GM12878 (cell line): ENCODE measurements at regions not wholly inside any gene's neighbourhood (a gene's known extent, or its start where the extent isn't known, plus 50 kb on each side); places are given as distances from the start of the nearest gene placed in this dataset.

ENCODE experiments used
- ATAC-seq: fragments of 200-7000 bp; cut with Tn5 transposase; 3 replicates; pipeline ENCODE4 v1.9.1; 2020; ENCODE audit warnings: mild to moderate bottlenecking, moderate library complexity
- BruUV-seq: library from RNA; stranded (reverse); fragments of 400-500 nt; replicated peaks from 2 replicates; lab custom pipeline; 2021; lab: Mats Ljungman, UMichigan
- CTCF ChIA-PET: fragments of 300-600 bp; sonication (Branson Sonifier 250); formaldehyde crosslinking; extraction: SDS; loops from one replicate; lab custom pipeline; 2021; ENCODE audit warnings: inconsistent platforms; lab: Yijun Ruan, JAX
- POLR2A ChIA-PET: fragments of 350-600 bp; formaldehyde crosslinking; extraction: SDS; loops from one replicate; lab custom pipeline; 2021; ENCODE audit warnings: inconsistent platforms; lab: Charles Lee
- RAD21 ChIA-PET: fragments of 300-600 bp; sonication (Branson Sonifier 250); formaldehyde crosslinking; loops from one replicate; lab custom pipeline; 2023; ENCODE audit warnings: antibody characterized with exemption; ENCODE audit not compliant: unreplicated experiment; lab: Charles Lee
- SMC1A ChIA-PET: fragments of 300-600 bp; sonication (Branson Sonifier 250); formaldehyde crosslinking; loops from one replicate; lab custom pipeline; 2023; ENCODE audit not compliant: unreplicated experiment, uncharacterized antibody; lab: Charles Lee
- DNase-seq: peaks from one replicate; pipeline ENCODE4 v3.0.0-alpha.2; 2011; ENCODE audit warnings: low read depth, low spot score
- FAIRE-seq: peaks from 3 replicates; lab custom pipeline; 2011; peaks lifted over from hg19 to GRCh38; lab: Jason Lieb, UNC
- H2AFZ ChIP-seq: 2 replicates; pipeline ENCODE4 v1.6.0; 2011; ENCODE audit warnings: low read depth, low read length, control low read depth; ENCODE audit not compliant: control insufficient read depth
- H3K27ac ChIP-seq: 2 replicates; pipeline ENCODE4 v1.5.1; 2011; ENCODE audit warnings: control low read depth; ENCODE audit not compliant: control insufficient read depth, insufficient read depth
- H3K27me3 ChIP-seq, 2 experiments: replicated peaks in 1 of 2; 2 replicates each; pipeline versions ENCODE4 v1.6.0 to v1.6.1; 2011; ENCODE audit warnings: low read length in 1 of 2; ENCODE audit not compliant: control insufficient read depth in 2 of 2, insufficient read depth in 2 of 2
- H3K36me3 ChIP-seq, 2 experiments: 2 replicates each; pipeline ENCODE4 v1.5.1; 2011; ENCODE audit warnings: low read length in 1 of 2; ENCODE audit not compliant: control insufficient read depth in 2 of 2, insufficient read depth in 2 of 2
- H3K4me1 ChIP-seq: 2 replicates; pipeline ENCODE4 v1.6.1; 2011; ENCODE audit warnings: mild to moderate bottlenecking, low read length, moderate library complexity, mixed read lengths; ENCODE audit not compliant: control insufficient read depth, insufficient read depth
- H3K4me2 ChIP-seq: 2 replicates; pipeline ENCODE4 v1.6.0; 2011; ENCODE audit warnings: control low read depth; ENCODE audit not compliant: control insufficient read depth, insufficient read depth
- H3K4me3 ChIP-seq: fragments of 200-600 bp; sonication (generic); 2 replicates; pipeline ENCODE4 v1.5.1; 2016
- H3K79me2 ChIP-seq: 2 replicates; pipeline ENCODE4 v1.6.0; 2011; ENCODE audit warnings: low read length; ENCODE audit not compliant: control insufficient read depth, insufficient read depth
- H3K9ac ChIP-seq: 2 replicates; pipeline ENCODE4 v1.8.0; 2011; ENCODE audit warnings: low read length, control low read depth, mixed read lengths; ENCODE audit not compliant: control insufficient read depth, insufficient read depth
- H3K9me3 ChIP-seq: replicated peaks from 3 replicates; pipeline ENCODE4 v1.5.1; 2011; ENCODE audit warnings: mild to moderate bottlenecking, low read length; ENCODE audit not compliant: control insufficient read depth, insufficient read depth
- H4K20me1 ChIP-seq: 2 replicates; pipeline ENCODE4 v1.6.0; 2011; ENCODE audit not compliant: control insufficient read depth, insufficient read depth
- CBX3 ChIP-seq: fragments of 200-600 bp; sonication (generic); IDR thresholded peaks from 2 replicates; pipeline ENCODE4 v1.6.1; 2016; ENCODE audit warnings: low read depth, borderline replicate concordance
- E2F4 ChIP-seq: IDR thresholded peaks from 2 replicates; pipeline ENCODE4 v1.6.1; 2012; ENCODE audit warnings: low read depth, low read length, improper control_type of control experiment
- ESRRA ChIP-seq: IDR thresholded peaks from 2 replicates; pipeline ENCODE4 v1.6.1; 2012; ENCODE audit warnings: mild to moderate bottlenecking, low read length, improper control_type of control experiment
- IRF4 ChIP-seq: IDR thresholded peaks from 2 replicates; pipeline ENCODE4 v1.6.1; 2011; ENCODE audit warnings: low read depth, low read length
- KAT2A ChIP-seq: conservative IDR thresholded peaks from 2 replicates; pipeline ENCODE4 v1.6.1; 2011; ENCODE audit warnings: low read depth, low read length; ENCODE audit not compliant: control insufficient read depth
- NBN ChIP-seq: fragments of 450-650 bp; IDR thresholded peaks from 2 replicates; pipeline ENCODE4 v1.6.1; 2016
- RFX5 ChIP-seq: IDR thresholded peaks from 2 replicates; pipeline ENCODE4 v1.6.1; 2011; ENCODE audit warnings: low read depth, low read length, improper control_type of control experiment
- SPI1 ChIP-seq: IDR thresholded peaks from 2 replicates; pipeline ENCODE4 v1.6.1; 2011; ENCODE audit warnings: low read depth, mild to moderate bottlenecking, low read length, moderate library complexity, borderline replicate concordance; ENCODE audit not compliant: insufficient read depth
- SRF ChIP-seq, 2 experiments: IDR thresholded peaks; 2 replicates each; pipeline ENCODE4 v1.6.1; 2011; ENCODE audit warnings: low read depth in 2 of 2, low read length in 2 of 2, mild to moderate bottlenecking in 1 of 2, moderate library complexity in 1 of 2
- WRNIP1 ChIP-seq: IDR thresholded peaks from 2 replicates; pipeline ENCODE4 v1.6.1; 2011; ENCODE audit warnings: low read depth, low read length, improper control_type of control experiment, borderline replicate concordance
- WGBS: methylation state at CpG from one replicate; pipeline ENCODE4 v1.1.6; 2016; ENCODE audit warnings: low lambda C conversion rate; ENCODE audit not compliant: insufficient replicate concordance, insufficient coverage; ENCODE audit errors: missing lambda C conversion rate; 5-methylcytosine and 5-hydroxymethylcytosine counted together
- in situ Hi-C: fragments of 300-500 bp; cut with MboI; formaldehyde crosslinking; loops from 9 replicates; pipeline ENCODE4 v1.14.3; 2018; ENCODE audit warnings: mixed read lengths
- intact Hi-C: fragments of 100-400 bp; cut with micrococcal nuclease; formaldehyde crosslinking; loops from one replicate; pipeline ENCODE4 v1.14.2; 2022; ENCODE audit not compliant: unreplicated experiment
- TF ChIP-seq, protein P1 (sequence below): IDR thresholded peaks from 2 replicates; pipeline ENCODE4 v1.6.1; 2011; ENCODE audit warnings: borderline replicate concordance, low read depth, mild to moderate bottlenecking, moderate library complexity, low read length; ENCODE audit not compliant: insufficient read depth, poor library complexity, severe bottlenecking
- TF ChIP-seq, protein P2 (sequence below): fragments of 150-350 bp; IDR thresholded peaks from 2 replicates; pipeline ENCODE4 v1.6.1; 2014; ENCODE audit warnings: mild to moderate bottlenecking, low read depth, low read length

- H3K4me1 ChIP-seq: no peaks in the 10 kb centered on the region
- H4K20me1 ChIP-seq: no peaks in the 10 kb centered on the region
- ATAC-seq: no peak
- no peak overlapping the region for H3K4me2 ChIP-seq
- no peaks in the 10 kb centered on the region for H3K36me3 ChIP-seq
- H3K27ac ChIP-seq: no peak overlapping the region
- no peak for FAIRE-seq
- no peak overlapping the region for H2AFZ ChIP-seq
- ChIA-PET SMC1A (no interaction called here), POLR2A (no interaction called here), CTCF (no interaction called here), RAD21 (no interaction called here)
- no peaks in the 10 kb centered on the region for H3K9me3 ChIP-seq
- BruUV-seq: no TSS peak
- H3K79me2 ChIP-seq: no peaks in the 10 kb centered on the region
- 5% methylated on average over 1 of the region's 1 CpG for WGBS
- no peaks in the 10 kb centered on the region for H3K27me3 ChIP-seq
- H3K9ac ChIP-seq: no peak overlapping the region
- DNase-seq: no peak
- in situ Hi-C loops (no loop called here), intact Hi-C loops (no loop called here)
- no peak overlapping the region for H3K4me3 ChIP-seq
- TF ChIP-seq ESRRA: no peak
- TF ChIP-seq SRF (IDR thresholded peaks at IDR 0.05; ENCODE audit: low read depth in 2 of 2, low read length in 2 of 2): no peak
- no peak for TF ChIP-seq SPI1
- no peak for TF ChIP-seq IRF4
- no peak for TF ChIP-seq CBX3
- TF ChIP-seq, protein P1, sequence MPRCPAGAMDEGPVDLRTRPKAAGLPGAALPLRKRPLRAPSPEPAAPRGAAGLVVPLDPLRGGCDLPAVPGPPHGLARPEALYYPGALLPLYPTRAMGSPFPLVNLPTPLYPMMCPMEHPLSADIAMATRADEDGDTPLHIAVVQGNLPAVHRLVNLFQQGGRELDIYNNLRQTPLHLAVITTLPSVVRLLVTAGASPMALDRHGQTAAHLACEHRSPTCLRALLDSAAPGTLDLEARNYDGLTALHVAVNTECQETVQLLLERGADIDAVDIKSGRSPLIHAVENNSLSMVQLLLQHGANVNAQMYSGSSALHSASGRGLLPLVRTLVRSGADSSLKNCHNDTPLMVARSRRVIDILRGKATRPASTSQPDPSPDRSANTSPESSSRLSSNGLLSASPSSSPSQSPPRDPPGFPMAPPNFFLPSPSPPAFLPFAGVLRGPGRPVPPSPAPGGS: no peak
- TF ChIP-seq NBN: no peak
- no peak for TF ChIP-seq RFX5
- TF ChIP-seq, protein P2, sequence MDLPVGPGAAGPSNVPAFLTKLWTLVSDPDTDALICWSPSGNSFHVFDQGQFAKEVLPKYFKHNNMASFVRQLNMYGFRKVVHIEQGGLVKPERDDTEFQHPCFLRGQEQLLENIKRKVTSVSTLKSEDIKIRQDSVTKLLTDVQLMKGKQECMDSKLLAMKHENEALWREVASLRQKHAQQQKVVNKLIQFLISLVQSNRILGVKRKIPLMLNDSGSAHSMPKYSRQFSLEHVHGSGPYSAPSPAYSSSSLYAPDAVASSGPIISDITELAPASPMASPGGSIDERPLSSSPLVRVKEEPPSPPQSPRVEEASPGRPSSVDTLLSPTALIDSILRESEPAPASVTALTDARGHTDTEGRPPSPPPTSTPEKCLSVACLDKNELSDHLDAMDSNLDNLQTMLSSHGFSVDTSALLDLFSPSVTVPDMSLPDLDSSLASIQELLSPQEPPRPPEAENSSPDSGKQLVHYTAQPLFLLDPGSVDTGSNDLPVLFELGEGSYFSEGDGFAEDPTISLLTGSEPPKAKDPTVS: no peak
- TF ChIP-seq E2F4: no peak
- no peak for TF ChIP-seq KAT2A
- no peak for TF ChIP-seq WRNIP1
Observed at GRCh38 chr12:59859171-59859510, 263.3 kb downstream of the SLC16A7 start.
